CD4-positive, alpha-beta T cell treated with Interleukin-17A for 4 hours (primary cell): ENCODE measurements at regions not wholly inside any gene's neighbourhood (a gene's known extent, or its start where the extent isn't known, plus 50 kb on each side); places are given as distances from the start of the nearest gene placed in this dataset.
A peak's percentile ranks its signal among the peaks of the same experiment; 100 is the strongest.

Experiments used
- DNase-seq: peaks from one replicate; pipeline ENCODE4 v3.0.0-alpha.2; 2020; ENCODE audit warnings: mixed read lengths

DNA sequence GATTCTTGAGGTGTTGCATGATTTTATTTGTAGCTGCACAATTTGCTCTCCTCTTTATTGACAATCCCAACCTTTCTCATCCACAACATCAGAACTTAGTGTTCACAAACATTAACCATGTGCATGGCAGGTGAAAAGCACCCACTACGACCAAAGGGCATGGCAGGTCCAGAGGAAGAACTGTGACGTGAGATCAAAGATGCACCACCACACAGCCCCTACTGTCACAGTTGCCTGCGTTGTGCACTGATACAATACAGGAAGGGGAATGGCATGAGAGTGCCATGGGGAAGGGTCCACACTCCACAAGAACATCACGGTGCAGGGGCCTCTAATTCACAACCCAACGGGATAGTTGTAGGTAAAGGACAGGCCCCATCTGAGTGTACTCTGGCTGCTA, 217.1 kb upstream of the PFKP start:
- DNase-seq: no peak

DNA sequence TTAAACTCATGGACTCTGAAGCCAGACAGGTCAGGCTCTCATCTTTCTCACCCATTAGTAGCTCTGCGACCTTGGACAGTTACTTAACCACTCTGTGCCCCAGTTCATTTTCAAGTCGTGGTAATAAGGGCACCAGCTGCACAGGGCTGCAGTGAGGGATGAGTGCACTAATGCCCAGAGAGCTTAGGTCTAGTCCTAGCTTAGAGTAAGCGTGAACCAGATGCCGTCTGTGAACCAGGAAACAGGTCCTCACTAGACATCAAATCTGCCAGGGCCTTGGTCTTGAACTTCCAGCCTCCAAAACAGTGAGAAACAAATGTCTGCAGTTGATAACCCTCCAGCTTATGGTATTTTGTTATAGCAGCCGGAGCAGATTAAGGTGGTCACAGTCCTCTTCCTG, 222.4 kb upstream of the PFKP start:
- no peak for DNase-seq

DNA sequence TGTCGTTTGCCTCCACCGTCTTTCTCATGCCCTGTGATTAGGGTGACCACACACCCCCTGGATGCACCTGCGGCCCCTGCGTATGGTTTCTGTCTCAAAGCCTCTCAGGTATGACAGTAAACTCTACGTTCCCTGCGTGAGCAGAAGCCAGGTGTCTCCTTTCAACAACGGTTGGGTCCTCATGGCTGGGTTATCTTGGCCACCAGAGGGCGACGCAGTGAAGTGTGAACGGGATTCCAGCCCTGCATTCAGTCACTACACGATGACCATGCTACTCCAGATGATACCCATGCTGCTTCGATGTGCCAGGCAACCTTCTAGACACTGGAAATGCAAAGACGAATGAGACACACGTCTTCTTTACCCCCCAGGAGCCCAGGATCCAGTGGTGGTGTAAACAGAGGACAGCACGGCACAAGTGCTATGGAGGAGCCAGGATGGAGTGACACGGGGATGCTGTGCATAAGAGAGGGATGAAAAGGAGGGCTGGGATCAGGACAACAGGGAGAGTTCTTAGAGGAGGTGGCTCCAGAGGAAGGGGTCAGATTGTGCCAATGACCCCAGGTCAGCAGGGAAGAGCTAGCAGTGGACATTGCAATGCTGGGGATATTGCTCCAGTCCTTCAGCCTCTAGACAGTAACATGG, 228.1 kb upstream of the PFKP start:
- DNase-seq: peak; percentile 11

- DNase-seq: no peak
These were observed 229.7 kb upstream of the PFKP start for GRCh38 chr10:2837674-2838073.

- DNase-seq: no peak
These were observed 230.3 kb upstream of the PFKP start for GRCh38 chr10:2836921-2837662.

- DNase-seq: no peak
These were observed 233.1 kb upstream of the PFKP start for GRCh38 chr10:2834214-2834613.

DNA sequence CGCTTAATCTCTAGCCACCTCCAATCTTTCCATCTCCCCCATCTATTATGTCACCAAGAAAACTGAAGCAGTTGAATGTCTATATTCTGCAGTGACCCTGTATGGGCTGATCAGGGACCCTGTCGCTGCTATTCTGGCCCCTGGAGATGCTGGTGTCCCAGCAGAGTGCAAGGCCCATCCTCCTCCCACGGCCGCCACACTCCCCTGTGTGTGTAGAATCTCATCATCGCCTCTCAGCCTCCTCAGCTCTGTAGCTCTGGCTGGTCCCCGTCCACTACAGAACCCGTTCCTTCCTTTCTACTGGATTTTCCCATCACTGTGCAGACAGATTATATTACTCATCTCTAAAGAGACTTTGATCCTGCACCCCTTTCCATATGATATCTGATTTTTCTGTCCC, 235.8 kb upstream of the PFKP start:
- DNase-seq: no peak

DNA sequence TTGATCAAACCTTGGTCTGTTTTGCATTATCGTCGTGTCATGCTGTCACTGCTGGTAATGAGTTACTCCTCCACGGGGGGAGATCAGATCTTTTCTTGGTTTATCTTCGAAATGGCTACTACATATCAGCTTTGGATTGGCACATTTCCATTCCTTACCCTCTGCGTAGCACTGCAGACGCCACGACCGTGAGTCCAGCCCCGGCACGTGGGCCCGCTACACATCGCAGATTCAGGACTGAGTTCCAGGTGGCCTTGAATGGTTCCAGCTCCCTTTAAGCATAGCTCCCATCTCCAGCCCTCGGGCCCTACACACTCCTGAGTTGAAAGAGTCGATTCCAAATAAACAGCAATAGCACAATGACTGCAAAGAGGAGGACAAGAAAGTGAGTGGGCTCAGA, 238.6 kb upstream of the PFKP start:
- no peak for DNase-seq

- DNase-seq: no peak
These were observed 240.7 kb upstream of the PFKP start for GRCh38 chr10:2826675-2827074.

DNA sequence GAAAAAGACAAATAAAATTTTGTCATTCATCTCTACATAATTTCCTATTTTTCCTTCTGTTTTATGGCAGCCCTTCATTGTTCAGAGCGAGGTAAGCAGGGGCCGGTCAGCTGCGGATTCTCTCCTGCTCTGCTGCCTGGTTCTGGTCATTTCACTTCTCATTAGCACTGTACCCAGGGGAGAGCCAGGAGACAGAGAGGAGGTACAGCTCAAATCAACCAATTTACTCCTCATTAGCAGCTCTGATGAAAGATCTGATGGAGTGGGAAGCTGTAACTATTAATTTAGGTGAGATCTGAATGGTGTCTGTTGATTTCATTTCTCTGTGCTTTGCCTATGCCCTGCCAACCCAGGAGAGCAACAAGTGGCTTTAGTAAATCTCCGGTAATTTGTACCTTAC, 241.5 kb upstream of the PFKP start:
- DNase-seq: no peak

DNA sequence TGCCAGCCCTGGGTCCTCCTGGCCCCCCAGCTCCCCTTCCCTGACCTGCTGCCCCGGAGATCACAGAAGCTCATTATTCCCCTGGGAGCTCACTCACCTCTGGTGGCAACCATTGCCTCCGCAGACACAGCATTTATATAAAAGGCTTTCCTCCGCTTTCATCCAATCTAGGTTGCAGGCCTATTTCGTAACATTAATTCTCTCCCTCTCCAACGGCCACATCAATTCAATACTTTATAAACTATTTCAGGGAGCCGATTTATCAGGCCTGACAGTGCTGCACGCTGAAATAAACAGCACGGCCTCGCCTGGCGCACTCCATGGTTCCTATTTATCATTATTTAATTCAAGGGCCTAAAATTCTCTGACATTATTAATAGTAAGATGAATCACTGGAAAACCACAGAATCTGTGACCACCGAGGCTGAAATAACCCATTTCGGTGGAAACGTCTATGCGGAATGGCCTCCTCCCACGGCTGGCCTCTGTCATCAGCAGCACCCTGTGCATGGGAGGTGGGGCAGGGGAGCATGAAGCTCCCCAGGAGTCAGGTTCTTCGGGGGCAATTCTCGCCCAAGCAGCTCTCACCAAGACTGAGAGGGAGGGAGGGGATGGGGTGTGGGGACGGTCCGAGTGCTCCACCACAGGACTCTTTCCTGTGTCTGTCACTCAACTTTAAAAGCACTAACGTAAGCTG, 249.3 kb upstream of the PFKP start:
- no peak for DNase-seq

DNA sequence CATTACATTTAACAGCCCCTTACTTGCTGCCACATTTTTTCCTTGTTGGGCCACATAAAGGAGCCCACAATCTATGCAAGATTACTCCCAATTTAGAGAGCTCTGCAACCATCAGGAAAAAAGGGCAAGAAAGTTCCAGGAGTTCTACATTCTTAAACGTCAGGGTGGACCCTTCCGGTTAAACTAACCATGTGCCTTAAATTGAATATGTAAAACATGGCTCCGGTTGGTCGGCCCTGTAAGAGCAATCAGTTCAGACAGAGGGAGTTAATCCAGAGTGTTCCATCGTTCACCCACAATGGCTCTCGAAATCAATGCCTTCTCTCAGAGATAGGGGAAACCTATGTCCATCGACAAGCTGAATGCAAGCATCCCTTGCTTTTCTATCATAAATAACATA, 253.7 kb upstream of the PFKP start:
- no peak for DNase-seq

DNA sequence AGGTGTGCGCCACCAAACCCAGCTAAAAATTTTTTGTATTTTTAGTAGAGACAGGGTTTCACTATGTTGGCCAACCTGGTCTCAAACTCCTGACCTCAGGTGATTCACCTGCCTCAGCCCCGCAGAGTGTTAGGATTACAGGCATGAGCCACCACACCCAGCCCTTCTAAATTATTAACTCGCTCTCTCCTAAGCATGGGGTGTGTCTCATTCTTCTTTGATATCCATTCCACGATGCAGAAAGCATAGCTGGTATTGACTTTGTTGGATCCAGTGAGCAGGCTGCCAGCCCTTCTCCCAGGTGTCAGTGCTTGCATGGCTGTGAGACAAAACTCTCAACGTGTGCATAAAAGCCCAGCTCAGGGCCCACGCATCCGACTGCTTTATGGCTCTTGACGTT, 254.1 kb upstream of the PFKP start:
- no peak for DNase-seq

DNA sequence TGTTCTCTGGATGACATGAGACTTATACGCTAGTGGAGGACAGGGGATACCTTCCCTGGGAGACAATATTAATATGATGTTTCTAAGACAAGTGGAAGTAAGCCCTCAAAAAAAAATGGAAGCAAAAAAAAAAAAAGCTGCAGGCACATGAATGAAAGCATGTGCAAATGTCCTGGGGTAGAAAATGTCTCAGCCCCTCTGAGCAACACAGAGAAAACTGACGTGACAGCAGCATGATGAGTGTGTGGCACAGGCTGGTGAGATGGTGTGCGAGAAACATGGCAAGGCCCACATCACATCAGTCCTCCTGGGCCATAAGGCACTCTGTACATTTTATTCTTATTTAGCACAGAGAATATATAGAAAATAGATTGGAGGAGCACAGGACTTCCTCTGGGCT, 254.7 kb upstream of the PFKP start:
- DNase-seq: no peak

- no peak for DNase-seq
These were observed 267.2 kb upstream of the PFKP start for GRCh38 chr10:2800178-2800577.

- DNase-seq: no peak
These were observed 268.9 kb upstream of the PFKP start for GRCh38 chr10:2798336-2799022.

DNA sequence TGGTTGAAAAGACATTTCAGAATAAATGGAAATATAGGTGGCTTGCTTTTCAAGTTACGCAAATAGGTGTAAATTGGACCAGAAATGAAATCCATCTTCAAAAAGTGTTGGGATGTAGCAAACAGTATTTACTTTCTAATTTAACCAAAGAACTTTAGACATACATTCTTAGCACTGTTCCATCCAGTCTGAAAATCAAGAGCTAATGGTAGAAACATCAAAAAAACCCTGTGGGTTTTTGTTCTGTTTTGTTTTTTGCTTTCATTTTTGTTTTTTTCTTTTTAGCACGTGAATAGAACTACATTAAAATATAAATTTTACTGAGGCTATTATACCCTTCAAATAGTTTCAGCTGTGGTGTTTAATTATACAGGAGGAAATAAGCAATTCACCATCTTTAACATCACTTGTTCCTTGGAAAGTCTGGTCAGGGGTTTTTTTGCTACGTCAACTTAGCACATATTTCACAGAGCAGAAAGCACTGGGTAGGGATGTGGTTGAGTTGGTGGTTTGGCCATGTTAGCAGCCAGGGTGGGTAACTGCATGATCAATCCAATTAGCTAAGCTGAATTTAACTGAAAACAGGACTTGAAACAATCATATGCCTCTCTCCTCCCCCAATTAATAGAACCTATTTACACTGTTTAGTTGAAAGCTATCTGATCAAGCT, 275.4 kb upstream of the PFKP start:
- no peak for DNase-seq

DNA sequence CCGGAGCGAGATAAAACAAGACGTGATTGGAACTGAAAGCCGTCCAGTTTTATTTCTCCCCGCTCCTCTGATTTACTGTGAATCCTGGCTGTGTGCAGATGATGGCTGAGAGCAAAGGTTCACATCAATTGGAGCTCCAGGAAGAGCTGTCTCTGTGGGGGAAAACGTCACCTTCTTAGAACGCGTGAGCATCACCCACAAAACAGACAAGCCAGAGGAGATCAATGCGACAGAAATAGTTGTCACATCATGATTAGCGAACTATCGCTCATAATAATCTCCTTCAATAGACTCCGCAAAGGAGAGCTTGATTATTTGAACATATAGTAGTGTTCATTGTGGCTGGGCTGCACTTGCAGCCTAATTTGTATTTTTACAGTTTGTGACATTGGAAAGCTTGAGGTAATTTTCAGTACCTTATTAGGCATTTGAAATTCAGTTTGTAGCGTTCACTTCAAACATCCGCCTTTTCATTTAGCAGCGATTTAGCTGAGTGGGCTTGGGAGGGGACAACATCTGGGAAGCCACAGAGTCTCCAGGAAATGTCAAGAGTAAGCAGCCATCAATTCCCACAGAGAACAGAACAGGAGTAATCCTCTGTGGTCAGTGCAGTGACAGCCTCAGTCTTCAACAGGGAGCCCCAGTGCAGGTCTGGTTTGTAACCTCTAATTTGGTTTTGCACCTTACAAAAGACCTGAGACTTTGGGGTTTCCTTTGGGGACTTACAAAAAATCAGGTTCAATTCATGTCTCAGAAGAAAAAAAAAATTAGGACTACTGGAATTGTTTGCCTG, 276.8 kb upstream of the PFKP start:
- DNase-seq: no peak

GRCh38 chr10:2786251-2786650, 281.1 kb upstream of the PFKP start:
- no peak for DNase-seq

- no peak for DNase-seq
These were observed 282.6 kb upstream of the PFKP start for GRCh38 chr10:2784766-2785165.

- DNase-seq: no peak
These were observed 284.4 kb upstream of the PFKP start for GRCh38 chr10:2782950-2783349.

GRCh38 chr10:2782265-2782664, 285.1 kb upstream of the PFKP start:
- no peak for DNase-seq
